ENCODE measurements at regions not wholly inside any gene's neighbourhood (a gene's known extent, or its start where the extent isn't known, plus 50 kb on each side); places are given as distances from the start of the nearest gene placed in this dataset.
"Not testable (repeated sequence)": the region's sequence is repeated elsewhere in the genome, so short reads cannot be mapped to it uniquely, and the experiment has no call there.

DNA sequence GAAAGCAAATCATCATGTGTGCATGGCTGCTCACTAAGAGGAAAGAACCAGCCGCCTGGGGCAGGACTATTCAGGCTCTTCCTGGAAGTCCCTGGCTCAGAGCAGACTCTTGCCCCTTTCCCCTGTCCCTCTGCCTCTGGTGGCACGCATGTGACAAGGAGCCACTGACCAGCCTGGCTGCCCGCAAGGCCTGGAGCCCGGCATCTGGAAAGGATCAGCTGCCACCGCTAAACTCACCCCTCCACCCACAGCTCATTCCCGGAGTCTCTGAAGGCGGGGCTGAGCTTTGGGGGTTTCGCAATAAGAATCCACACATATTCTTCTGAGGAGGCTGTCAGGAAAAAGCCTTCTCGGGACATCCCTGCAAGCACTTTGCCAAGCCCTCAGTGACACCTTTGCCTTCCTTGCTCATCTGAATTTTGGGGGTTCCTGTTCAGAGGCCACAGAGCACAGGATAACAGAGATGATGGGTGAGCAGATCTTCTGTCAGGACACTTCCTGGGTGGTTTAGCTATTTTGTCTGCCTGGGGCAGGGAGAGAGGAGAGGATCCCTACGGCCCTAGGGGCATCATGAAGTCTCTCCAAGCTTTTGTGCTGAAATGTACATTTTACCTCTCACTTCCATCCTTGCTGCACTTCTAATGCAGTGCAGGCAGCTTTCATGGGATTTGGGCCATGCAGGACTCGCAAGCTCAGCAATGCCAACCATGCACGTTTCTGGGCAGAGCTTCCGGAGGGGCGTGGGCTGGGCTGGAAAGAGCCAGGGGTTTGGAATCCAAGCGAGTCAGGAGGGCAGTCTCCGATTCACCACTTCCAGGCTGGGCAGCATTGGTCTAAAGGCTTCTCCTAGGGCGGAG is 124.8 kb upstream of the MAP1LC3B2 start:
- no peak for DNase-seq

DNA sequence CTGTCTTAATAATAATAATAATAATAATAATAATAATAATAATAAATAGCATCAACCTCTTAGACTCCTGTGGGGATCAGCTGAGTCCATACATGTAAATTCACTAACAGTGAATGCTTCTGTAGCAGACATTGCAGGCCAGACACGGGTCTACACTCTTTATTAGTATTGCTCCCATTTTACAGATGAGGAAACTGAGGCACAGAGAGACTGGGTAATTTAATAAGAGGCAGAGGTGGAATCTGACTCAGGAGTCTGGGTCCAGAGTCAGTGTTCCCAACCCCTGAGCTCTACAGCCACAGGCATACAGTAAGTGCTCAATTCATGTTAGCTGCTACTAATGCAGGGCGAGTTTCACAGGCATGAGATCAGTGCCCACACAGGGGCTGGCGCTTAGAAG is 123.2 kb upstream of the MAP1LC3B2 start:
- DNase-seq = no peak

DNA sequence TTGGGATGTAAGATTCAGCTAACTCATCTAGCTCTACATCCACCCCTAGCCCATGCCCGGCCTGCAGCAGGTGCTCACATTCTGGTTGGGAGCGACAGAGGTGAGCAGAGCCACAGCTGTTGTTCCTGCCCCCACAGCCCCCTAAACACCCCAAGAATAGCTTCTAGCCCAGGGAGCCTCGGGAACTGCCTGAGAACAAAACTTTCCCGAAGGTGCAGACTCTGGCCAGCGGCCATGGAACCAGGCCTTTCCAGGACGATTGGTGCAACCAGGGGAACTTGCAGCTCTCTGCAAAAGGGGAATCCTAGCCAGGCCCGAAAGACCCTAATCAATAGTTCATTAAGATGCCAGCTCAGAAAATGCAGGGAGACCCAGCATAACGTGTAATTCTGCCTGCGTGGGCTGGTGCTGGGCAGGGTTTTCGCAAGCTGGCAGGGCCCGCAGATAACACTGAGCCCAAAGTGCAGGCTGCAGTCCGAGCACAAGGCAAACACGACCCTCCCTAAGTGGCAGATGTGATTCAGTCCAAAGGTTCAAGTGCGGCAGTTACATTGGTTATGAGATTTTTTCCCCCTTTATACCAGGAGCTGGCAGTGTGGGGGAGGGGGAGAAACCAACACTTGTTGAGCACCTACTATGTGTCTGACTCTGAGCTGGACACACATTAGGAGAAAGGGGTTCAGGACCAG is 122.5 kb upstream of the MAP1LC3B2 start:
- no peak for DNase-seq

DNA sequence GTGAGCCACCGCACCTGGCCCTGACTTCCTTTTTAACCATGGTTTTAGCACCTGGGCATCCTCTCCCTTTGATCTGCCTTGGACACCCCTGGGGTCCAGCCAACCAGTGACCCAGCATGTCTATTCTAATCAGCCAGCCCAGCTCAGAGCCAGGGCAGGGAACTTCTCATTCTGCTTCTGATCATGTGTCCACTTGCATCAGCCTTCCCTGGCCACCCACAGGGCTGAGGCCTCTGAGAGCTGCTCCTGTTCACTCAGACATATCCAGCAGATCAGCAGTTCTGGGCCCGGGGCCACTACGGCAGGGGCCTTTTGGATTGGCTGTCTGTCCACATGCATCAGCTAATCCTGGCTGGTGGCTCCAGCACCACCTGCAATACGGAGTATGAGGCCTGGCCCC is 117.9 kb upstream of the MAP1LC3B2 start:
- DNase-seq = no peak

DNA sequence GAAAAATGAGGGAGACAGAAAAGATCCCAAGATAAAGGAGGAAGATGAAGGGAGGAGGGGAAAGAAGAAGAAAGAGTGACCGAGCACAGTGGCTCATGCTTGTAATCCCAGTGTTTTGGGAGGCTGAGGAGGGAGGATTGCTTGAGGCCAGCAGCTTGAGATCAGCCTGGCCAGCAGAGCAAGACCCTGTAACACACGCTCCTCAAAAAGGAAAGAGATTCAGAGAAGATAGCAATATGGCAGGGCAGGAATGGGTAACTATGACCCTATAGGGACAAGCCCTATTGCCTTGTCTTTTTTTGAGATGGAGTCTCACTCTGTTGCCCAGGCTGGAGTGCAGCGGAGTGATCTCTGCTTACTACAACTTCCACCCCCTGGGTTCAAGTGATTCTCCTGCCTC is 116.9 kb upstream of the MAP1LC3B2 start:
- DNase-seq = no peak

DNA sequence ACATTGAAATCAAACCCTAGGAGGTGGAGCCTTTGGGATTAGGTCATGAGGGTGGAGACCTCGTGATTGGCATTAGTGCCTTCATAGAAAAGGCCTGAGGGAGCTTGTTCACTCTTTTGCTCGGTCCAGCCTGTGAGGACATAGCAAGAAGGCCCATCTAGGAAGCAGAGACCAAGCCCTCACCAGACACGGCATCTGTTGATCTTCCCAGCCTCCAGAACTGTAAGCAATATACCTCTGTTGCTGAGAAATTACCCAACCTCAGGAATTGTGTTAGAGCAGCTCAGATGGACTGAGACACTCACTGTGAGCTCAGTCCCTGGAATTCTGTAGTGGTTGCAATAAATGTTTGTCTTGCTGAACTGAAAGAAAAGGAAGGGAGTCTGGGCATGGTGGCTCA is 116.2 kb upstream of the MAP1LC3B2 start:
- DNase-seq = no peak

DNA sequence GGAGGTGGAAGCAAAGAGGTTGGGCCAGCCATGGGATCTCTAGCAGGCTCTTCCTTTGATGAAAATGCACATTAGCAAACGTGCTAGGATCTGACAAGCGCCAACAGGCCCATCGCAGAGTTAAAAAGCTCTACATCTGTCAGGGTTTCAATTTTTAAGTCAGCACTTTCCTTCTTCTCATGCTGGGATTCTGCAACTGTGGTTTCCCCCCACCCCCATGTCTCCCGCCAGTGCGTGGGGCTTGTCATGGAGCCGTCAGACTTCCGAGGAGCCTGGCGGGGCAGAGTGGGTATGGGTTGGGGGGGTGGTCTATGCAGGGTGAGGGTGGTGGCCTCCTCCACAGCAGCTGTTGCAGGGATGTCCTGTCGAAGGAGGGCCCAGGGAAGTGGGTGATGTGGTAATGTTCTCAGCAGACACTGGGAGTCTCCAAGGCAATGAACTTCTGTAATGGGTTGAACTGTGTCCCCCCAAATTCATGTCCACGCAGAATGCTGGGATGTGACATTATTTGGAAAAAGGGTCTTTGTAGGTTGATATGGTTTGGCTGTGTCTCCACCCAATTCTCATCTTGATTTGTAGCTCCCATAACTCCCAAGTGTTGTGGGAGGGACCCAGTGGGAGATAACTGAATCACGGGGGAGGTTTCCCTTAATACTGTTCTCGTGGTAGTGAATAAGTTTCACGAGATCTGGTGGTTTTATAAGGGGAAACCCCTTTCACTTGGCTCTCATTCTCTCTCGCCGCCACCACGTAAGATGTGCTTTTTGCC is 115.2 kb upstream of the MAP1LC3B2 start:
- DNase-seq = no peak

DNA sequence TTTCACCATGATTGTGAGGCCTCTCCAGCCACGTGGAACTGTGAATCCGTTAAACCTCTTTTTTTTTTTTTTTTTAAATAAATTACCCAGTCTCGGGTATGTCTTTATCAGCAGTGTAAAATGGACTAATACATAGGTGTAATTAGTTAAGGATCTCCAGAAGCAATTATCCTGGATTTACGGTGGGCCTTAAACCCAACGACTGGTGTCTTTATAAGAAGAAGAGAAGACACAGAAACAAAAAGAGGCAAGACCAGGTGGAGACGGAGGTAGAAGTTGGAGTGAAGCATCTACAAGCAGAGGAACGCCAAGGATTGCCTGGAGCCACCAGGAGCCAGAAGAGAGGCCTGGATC is 114.6 kb upstream of the MAP1LC3B2 start:
- DNase-seq = no peak

DNA sequence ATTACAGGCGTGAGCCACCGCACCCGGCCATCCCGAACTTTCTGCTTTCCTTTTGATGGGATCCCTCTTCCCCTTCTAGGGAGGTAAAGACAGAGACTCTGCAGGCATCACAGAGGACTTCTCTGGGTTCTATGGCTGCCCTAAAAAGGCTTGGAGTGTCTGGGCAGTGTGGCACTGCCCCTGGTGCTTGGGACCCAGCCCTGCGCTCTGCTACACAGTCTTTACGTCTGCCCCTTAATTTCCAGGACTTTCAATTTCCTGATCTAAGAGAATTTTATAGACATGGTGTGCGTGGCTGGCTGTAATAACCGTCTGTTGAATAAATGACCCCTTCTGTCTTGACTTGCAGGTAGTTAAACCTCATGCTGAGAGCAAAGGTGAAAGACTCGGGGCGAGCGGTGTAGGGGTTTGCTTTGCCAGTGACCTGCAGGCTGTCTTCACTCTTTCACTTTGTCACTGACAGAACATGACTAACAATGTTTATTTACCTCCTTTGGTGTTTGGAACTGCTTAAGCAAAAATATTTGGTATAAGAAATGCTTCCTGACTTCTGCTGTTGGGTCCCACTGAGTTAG is 110.9 kb upstream of the MAP1LC3B2 start:
- DNase-seq = no peak

DNA sequence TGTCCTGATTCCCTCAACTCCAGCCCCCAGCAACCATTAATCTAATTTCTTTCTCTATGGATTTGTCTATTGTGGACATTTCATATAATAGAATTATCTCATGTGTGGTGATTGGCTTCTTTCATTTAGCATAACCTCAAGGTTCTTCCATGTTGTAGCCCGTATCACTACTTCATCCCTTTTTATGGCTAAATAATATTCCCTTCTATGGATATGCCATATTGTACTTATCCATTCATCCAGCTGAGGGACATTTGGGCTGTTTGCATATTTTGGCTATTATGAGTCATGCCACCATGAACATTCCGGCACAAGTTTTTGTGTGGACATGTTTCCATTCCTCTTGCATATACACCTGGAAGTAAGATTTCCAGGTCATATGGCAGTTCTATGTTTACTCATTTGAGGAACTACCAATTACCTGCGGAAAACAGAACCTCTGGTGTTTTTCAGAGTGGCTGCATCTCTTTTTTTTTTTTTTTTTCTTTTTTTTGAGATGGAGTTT is 108.7 kb upstream of the MAP1LC3B2 start:
- no peak for DNase-seq

DNA sequence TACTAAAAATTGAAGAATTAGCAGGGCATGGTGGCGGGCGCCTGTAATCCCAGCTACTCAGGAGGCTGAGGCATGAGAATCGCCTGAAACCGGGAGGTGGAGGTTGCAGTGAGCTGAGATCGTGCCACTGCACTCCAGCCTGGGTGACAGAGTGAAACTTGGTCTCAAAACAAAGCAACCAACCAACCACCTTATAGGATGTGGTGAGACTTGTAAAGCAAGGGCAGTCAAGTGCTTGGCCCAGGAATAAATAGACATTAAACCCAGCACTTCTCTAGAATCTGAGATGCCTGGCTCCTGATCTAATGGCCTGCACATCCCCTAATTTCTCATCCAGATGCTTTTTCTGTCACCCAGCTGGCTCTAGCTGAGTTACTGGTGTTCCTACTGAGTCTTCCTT is 106.2 kb upstream of the MAP1LC3B2 start:
- DNase-seq = not testable (repeated sequence)

DNA sequence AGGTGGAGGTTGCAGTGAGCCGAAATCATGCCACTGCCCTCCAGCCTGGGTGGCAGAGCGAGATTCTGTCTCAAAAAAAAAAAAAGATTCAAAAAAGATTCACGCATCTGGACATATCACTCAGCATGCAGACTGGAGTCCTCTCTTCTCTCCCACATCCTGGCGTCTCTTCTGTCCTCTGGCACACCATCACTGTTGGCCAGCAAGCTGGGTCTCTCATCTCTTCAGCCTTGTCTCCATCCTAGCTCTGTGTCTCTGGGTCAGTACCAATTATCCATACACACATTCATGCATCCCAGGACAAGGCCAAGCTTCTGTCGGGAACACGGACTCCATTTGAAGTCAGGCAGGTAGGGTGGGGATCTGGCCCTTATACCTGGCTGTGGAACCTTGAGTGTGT is 105.5 kb upstream of the MAP1LC3B2 start:
- DNase-seq = no peak

DNA sequence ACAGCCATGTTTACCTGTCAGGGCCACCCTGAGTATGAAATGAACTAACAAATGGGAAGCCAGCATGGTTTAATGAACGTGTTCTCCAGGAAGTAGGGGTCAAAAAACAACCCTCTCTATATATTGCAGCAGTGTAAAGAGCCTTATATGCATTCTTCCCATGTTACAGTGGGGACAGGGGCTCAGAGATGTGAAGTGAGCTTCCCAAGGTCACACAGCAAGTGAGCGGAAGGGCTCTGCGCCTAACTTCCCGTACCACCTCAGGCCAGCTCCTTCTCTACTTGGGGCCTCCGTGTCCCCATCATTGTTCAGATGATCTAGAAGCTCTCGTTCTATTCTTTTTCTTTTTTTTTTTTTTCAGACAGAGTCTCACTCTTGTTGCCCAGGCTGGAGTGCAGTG is 105.1 kb upstream of the MAP1LC3B2 start:
- DNase-seq = no peak

DNA sequence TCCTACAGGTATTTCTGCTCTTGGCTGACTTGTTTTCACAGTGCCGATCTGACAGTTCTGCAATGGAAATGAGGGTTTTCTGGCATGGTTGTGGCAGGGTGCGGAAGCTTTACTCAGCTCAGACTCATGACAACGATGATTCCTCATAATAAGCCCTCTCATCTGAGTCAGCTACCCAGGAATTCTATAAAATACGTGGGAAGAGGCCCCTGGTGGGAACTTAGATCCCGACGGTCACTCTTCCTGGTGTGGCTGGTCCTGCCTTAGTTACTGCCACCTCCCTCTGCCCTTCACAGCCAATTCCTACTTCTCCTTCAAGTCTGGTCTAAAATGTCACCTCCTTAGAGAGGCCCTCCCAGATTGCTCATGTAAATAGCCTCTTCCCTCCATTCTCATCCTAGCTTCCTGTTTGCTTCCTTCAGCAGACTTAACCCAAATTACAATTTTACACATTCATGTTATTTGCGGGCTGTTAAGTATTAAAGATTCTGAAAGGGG is 104.2 kb upstream of the MAP1LC3B2 start:
- no peak for DNase-seq

DNA sequence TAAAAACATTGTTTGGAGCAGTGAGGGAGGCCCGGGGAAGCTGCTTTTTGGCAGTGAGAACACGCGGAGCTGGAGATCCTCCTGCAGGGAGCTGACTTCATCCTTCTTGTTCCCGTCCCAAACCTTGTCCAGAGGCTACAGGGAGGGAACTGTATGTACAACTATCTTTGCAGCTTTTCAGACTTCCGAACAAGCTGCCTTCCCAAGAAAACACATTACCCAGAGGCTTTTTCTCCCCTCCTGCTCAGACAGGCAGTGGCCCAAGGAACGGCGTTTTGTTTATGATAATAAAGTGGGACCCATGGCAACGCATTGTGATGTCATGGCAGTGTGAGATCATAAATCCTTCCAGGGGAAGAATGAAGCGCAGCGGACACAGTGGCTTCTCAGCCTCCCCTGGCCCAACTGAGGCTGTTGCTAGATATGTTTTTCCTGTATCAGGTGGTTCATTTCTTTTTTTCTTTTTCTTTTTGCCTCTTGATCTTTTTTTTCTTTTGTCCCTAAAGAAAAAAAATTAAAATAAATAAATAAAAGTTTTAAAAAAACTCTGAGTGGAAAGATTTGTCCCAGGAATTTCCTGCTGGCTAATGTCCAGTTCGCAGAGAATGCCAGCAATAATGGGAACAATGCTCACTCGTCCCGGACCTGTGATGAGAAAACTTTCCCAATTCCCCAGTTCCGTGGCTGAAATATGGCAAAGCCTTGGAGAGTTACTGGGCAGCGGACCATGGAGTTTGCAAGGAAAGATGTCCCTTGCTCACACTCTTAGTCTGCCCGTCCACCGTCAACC is 103.4 kb upstream of the MAP1LC3B2 start:
- DNase-seq = no peak

DNA sequence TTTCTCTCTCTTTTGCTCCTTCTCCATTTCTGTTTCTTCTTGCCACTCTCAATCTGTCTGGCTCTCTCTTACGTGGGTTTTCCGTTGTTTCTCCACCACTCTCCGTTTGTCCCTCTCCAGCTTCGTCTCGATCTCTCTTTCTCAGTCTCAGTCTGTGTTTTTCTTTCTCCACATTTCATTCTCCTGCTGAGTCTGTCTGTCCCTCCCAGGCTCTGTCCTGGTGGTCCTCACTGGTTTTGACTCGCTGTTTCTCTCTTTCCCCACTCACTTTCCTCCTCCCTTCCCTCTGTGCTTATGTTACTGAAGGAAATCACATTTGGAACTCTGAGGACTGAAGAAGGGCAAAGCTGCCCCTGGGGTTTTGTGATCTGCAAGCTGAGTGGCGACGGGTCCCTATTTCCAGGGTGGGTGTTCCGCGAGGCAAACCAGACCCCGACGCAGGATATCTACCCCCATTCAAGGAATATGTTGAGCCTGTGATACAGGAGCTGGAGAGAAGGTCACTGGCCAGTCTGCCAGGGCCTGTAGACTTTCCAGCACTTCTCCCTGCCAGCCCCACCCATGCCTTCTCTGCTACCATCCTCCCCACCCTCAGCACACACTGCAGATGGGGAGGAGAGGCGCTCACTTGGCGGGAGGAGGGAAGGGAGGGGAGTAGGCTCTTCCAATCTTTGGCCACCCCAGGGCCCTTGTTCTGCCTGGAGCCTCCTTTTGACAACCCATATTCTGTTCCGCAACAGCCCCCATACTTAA is 102.7 kb upstream of the MAP1LC3B2 start:
- no peak for DNase-seq

DNA sequence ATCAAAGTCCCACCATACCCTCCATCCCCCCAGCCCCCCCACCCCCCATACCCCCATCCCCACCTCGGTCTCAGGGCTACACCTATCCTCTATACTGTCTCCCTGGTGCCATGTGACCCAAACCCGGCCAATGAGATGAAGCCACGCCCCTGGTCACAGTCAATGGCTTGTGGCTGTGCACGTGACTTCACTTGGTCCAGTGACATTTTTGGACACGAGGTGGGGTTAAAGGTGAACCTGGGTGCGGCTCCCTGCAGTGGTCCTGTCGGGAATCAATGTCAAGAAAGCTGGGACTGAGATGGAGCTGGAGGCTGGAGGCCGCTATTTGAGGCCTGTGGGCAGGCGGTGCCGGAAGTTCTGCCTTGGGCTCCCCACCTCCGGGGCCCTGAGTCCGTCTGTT is 100.7 kb upstream of the MAP1LC3B2 start:
- no peak for DNase-seq

DNA sequence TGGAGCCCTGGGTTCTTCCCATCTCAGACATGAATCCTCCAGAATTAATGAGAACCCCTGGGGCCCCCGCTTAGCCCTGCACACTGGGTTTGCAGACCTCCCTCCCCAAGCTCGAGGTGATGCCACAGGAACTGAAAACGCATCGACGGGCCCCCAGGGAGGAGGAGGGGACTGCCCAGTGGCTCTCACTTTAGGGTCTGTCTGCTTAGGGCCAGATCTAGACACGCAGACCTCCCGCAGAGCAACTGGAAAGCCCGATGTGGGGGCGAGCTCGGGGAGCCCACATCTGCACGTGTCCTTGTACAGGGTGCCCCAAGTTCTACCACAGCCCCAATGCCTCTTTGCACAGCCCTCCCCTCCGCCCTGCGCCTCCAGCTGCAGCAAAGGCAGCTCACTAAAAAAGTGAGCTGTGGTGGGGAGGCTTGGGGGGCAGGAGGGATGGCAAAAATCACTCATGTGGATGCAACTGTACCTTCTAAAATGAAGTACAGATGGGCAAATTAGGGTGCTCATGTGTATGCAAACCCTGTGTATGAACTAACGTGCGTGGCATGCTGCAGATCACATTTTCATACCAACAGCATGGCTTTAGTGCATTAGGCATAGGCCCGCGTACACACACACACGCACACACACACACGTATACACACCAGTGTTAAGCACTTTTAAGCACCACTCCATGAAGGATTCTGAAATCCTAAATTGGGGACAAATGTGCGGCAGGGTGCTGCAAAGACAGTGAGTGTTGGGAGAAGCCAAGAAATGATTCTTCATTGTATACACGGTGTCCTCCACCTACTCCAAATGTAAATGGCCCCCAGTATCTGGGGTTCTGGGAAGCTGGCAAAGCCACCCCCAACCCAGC is 99.9 kb upstream of the MAP1LC3B2 start:
- no peak for DNase-seq

DNA sequence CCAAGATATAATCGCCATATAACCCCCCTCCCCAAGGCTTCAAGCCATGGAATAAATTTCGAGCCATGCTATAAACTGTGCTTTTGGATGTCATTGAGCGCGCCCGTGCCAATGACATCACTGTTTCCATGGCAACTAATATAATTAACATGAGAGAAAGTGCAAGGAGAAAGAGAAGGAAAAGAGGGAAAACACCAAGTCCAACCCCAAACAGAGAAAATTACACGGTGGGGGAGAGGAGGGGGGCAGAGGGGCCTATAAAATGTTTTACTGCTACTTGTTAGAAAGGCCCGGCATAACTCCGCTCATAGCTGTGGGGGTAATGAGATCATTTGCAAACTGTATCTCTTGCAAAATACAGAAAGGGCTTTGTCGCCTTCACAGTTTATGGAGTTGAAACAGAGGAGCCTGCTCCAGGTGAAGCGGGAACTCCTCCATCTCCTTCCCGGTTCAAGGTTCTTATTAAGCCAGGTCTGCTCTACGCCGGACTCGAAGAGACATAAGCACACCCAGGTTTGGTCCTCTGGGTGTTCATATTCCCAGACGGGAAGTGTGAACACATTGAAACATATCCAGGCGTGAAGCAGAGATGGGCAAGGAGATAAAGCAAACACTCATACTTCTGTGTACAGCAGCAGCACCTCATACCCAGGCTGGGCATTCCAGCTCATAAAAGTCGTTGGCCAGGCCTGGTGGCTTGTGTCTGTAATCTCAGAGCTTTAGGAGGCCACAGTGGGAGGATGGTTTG is 99.1 kb upstream of the MAP1LC3B2 start:
- no peak for DNase-seq

DNA sequence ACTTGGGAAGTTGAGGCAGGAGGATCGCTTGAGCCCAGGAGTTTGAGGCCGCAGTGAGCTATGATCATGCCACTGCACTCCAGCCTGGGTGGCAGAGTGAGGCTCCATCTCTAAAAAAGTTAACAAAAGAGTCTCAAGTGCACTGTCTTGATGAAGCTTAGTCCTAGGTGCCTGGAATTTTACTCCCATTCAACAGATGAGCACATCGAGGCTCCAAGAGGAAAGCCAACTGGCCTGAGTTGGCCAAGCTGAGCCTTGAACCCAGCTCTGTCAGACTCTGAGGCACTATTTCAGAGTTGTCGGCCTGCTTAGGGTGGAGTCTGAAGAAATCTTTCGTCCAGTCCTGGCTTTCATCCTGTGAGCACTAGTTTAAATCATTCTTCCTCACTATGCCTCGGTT is 98.1 kb upstream of the MAP1LC3B2 start:
- no peak for DNase-seq

All from NCI-H1417 treated with DMSO at 0.1 percent for 48 hours (cell line).